Prostate gland (tissue), 2 donors: ENCODE measurements at regions not wholly inside any gene's neighbourhood (a gene's known extent, or its start where the extent isn't known, plus 50 kb on each side); places are given as distances from the start of the nearest gene placed in this dataset.

Source experiments
- DNase-seq: peaks from one replicate; pipeline ENCODE4 v3.0.0-alpha.2; 2019; ENCODE audit warnings: low spot score
- H3K27ac ChIP-seq, 2 donors: fragments of 200-600 bp; sonication (generic); 2 replicates each; pipeline ENCODE4 v1.5.1; 2017 to 2019
- H3K27me3 ChIP-seq: fragments of 200-600 bp; sonication (generic); replicated peaks from 2 replicates; pipeline ENCODE4 v1.5.1; 2019; ENCODE audit not compliant: insufficient read depth
- H3K36me3 ChIP-seq, 2 donors: fragments of 200-600 bp; sonication (generic); 1 replicate in 1 of 2; 2 replicates in 1 of 2; pipeline versions ENCODE4 v1.5.1 to v1.8.1; 2017 to 2019
- H3K4me1 ChIP-seq: fragments of 200-600 bp; sonication (generic); replicated peaks from 2 replicates; pipeline ENCODE4 v1.5.1; 2019
- H3K4me3 ChIP-seq, 2 donors: fragments of 200-600 bp; sonication (generic); 2 replicates each; pipeline ENCODE4 v1.5.1; 2017 to 2019
- H3K9me3 ChIP-seq: fragments of 200-600 bp; sonication (generic); 2 replicates; pipeline ENCODE4 v1.5.1; 2017
- POLR2A ChIP-seq: fragments of 450-650 bp; IDR thresholded peaks from one replicate; pipeline ENCODE4 v1.6.1; 2016; ENCODE audit warnings: antibody characterized with exemption, mild to moderate bottlenecking
- POLR2AphosphoS5 ChIP-seq: sonication (generic); formaldehyde crosslinking; IDR thresholded peaks from one replicate; pipeline ENCODE4 v1.6.1; 2017; ENCODE audit warnings: antibody characterized with exemption
- WGBS: methylation state at CpG from one replicate; pipeline ENCODE4 v1.1.5; 2018; 5-methylcytosine and 5-hydroxymethylcytosine counted together
- intact Hi-C: fragments of 100-400 bp; cut with DNase I; formaldehyde crosslinking; loops from one replicate; pipeline ENCODE4 v1.14.2; 2022
- TF ChIP-seq, protein P1 (sequence below), 4 experiments: fragments of 200-600 bp in 2 of 4; fragments of 450-650 bp in 2 of 4; sonication (generic) in 2 of 4; IDR thresholded peaks; 1 replicate in 3 of 4; 2 replicates in 1 of 4; pipeline ENCODE4 v1.5.1; 2016 to 2019; ENCODE audit warnings: antibody characterized with exemption in 4 of 4, mild to moderate bottlenecking in 2 of 4, moderate library complexity in 2 of 4

GRCh38 chr14:34075042-34075744 is 124.3 kb upstream of the EGLN3 start:
- Histone ChIP-seq H3K27ac (no peak overlapping the region), H3K36me3 (no peaks in the 10 kb centered on the region), H3K27me3 (no peaks in the 10 kb centered on the region), H3K4me3 (no peak overlapping the region), H3K4me1 (no peaks in the 10 kb centered on the region), H3K9me3 (no peaks in the 10 kb centered on the region)
- TF ChIP-seq, protein P1, sequence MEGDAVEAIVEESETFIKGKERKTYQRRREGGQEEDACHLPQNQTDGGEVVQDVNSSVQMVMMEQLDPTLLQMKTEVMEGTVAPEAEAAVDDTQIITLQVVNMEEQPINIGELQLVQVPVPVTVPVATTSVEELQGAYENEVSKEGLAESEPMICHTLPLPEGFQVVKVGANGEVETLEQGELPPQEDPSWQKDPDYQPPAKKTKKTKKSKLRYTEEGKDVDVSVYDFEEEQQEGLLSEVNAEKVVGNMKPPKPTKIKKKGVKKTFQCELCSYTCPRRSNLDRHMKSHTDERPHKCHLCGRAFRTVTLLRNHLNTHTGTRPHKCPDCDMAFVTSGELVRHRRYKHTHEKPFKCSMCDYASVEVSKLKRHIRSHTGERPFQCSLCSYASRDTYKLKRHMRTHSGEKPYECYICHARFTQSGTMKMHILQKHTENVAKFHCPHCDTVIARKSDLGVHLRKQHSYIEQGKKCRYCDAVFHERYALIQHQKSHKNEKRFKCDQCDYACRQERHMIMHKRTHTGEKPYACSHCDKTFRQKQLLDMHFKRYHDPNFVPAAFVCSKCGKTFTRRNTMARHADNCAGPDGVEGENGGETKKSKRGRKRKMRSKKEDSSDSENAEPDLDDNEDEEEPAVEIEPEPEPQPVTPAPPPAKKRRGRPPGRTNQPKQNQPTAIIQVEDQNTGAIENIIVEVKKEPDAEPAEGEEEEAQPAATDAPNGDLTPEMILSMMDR (IDR thresholded peaks at IDR 0.05) = no peak
- no peak for TF ChIP-seq POLR2AphosphoS5
- TF ChIP-seq POLR2A = no peak
- DNase-seq = no peak
- intact Hi-C loops = no loop called here
- 67% methylated on average over 3 of the region's 3 CpGs for WGBS

DNA sequence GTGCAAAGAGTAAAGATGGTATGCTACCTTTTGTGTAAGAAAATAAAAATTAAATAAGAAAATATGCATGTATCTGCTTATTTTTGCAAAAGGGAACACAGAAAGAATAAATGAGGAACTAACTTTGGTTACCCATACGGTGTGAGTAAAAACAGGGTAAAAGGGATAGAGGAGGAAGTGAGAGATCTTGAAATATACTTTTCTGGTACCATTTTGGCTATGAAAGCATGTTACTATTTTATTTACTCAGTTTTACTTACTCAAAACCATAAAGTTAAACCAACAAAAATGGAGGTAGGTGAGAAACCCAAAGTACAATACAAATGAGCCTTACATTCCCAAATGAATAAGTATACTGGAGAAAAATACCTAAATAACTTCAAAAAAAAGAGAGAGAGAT is 122.0 kb upstream of the EGLN3 start:
- WGBS = 88% methylated on average over 1 of the region's 1 CpG
- no peak overlapping the region for H3K4me3 ChIP-seq
- intact Hi-C loops = no loop called here

DNA sequence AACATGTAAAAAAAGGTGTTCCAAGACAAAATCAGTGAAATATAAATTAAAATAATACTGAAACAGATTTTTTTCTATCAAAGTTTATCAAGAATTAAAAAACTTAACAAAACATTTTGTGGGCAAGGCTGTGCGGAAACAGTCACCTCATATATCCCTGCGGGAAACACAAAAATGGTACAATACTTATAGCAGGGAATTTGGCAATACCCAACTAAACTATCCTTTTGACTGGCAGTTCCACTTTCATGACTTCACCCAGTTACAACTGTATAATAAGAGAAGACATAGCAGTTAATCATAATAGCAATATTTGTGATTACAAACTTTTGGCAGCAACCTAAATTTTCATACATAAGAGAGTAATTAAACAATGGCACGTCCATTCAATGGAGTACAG is 121.5 kb upstream of the EGLN3 start:
- intact Hi-C loops = no loop called here
- 95% methylated on average over 3 of the region's 3 CpGs for WGBS

More for the DNA sequence above, 122.0 kb upstream of the EGLN3 start:
- no peak for TF ChIP-seq POLR2AphosphoS5
- TF ChIP-seq, protein P1 (IDR thresholded peaks at IDR 0.05) = no peak
- TF ChIP-seq POLR2A = no peak
- DNase-seq = no peak
- Histone ChIP-seq H3K4me1 (no peaks in the 10 kb centered on the region), H3K36me3 (no peaks in the 10 kb centered on the region), H3K27me3 (no peaks in the 10 kb centered on the region), H3K9me3 (no peaks in the 10 kb centered on the region), H3K27ac (no peak overlapping the region)

GRCh38 chr14:34070917-34071407 is 120.1 kb upstream of the EGLN3 start:
- Histone ChIP-seq H3K27me3 (no peaks in the 10 kb centered on the region), H3K36me3 (no peaks in the 10 kb centered on the region), H3K27ac (no peak overlapping the region), H3K4me3 (no peak overlapping the region), H3K9me3 (no peaks in the 10 kb centered on the region), H3K4me1 (no peaks in the 10 kb centered on the region)
- 96% methylated on average over 3 of the region's 3 CpGs for WGBS
- TF ChIP-seq POLR2A (no peak), POLR2AphosphoS5 (no peak)
- TF ChIP-seq, protein P1 (IDR thresholded peaks at IDR 0.05) = no peak
- no peak for DNase-seq
- intact Hi-C loops = no loop called here

More for the DNA sequence above, 121.5 kb upstream of the EGLN3 start:
- no peaks in the 10 kb centered on the region for H3K4me1 ChIP-seq
- no peaks in the 10 kb centered on the region for H3K9me3 ChIP-seq
- no peaks in the 10 kb centered on the region for H3K27me3 ChIP-seq
- no peak for DNase-seq
- H3K4me3 ChIP-seq = no peak overlapping the region
- no peak overlapping the region for H3K27ac ChIP-seq
- TF ChIP-seq, protein P1 (IDR thresholded peaks at IDR 0.05) = no peak
- TF ChIP-seq POLR2AphosphoS5 (no peak), POLR2A (no peak)
- no peaks in the 10 kb centered on the region for H3K36me3 ChIP-seq

DNA sequence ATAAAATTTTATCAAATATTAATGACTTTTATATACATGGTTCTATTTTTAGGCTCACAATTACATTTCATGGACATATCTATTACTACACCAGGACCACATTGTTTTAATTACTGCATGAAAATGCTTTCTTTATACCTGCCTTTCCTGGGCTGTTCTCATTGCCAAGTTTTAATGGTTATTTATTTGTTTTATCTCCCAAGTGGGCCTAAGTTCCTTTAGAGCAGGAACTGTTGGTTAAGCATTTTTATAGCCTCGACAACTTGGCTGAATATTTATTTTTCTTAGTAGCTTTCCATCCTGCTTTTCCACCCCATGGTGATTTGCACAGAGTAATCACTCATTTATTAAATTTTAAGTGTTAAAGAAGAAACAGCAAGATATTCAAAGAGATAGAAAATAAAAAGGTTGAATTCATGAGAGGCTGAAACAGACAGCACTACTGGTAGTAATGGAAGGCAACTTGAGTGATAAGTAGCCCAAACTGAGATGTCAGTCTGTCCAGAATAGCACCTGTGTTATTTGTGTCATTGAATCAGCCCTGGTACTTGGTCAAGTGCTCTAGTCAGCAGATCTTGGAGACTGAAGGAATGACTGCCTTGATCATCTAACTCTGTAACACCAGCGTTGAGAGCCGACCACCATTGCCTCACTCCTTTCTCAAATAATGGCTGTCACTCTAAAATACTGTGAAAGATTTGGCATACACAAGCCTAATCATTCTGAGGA is 119.1 kb upstream of the EGLN3 start:
- no peaks in the 10 kb centered on the region for H3K27me3 ChIP-seq
- intact Hi-C loops = no loop called here
- TF ChIP-seq POLR2A = no peak
- no peak for DNase-seq
- H3K4me1 ChIP-seq = no peaks in the 10 kb centered on the region
- no peak overlapping the region for H3K27ac ChIP-seq
- no peak overlapping the region for H3K4me3 ChIP-seq
- H3K36me3 ChIP-seq = no peaks in the 10 kb centered on the region
- WGBS = 51% methylated on average over 3 of the region's 3 CpGs
- H3K9me3 ChIP-seq = no peaks in the 10 kb centered on the region
